Ovary (tissue), 7 donors: ENCODE measurements at regions not wholly inside any gene's neighbourhood (a gene's known extent, or its start where the extent isn't known, plus 50 kb on each side); places are given as distances from the start of the nearest gene placed in this dataset.

Experiments used
- DNase-seq, 5 donors: peaks; one replicate each; pipeline ENCODE4 v3.0.0-alpha.2; 2019 to 2020
- H3K27ac ChIP-seq, 2 donors: fragments of 200-600 bp; one replicate each; pipeline versions ENCODE4 v1.5.1 to v1.8.0; 2019 to 2022
- H3K27me3 ChIP-seq: fragments of 200-600 bp; one replicate; pipeline ENCODE4 v1.8.0; 2022
- H3K36me3 ChIP-seq: fragments of 200-600 bp; sonication (generic); one replicate; pipeline ENCODE4 v1.5.1; 2019
- H3K4me1 ChIP-seq: one replicate; pipeline ENCODE4 v1.8.1; 2013; ENCODE audit warnings: mild to moderate bottlenecking, moderate library complexity; ENCODE audit not compliant: insufficient read depth
- H3K4me3 ChIP-seq: fragments of 200-600 bp; sonication (generic); one replicate; pipeline ENCODE4 v1.5.1; 2017
- H3K9me3 ChIP-seq, 2 donors: fragments of 200-600 bp in 1 of 2; sonication (generic) in 1 of 2; one replicate each; pipeline versions ENCODE4 v1.5.1 to v1.8.1; 2013 to 2019; ENCODE audit warnings: mild to moderate bottlenecking in 1 of 2, moderate library complexity in 1 of 2
- CTCF ChIP-seq, 3 donors: fragments of 450-650 bp in 2 of 3; fragments of 200-600 bp in 1 of 3; IDR thresholded peaks; one replicate each; pipeline versions ENCODE4 v1.5.1 to v1.8.0; 2016 to 2022; ENCODE audit warnings: antibody characterized with exemption in 3 of 3, mild to moderate bottlenecking in 1 of 3
- EP300 ChIP-seq: sonication (generic); formaldehyde crosslinking; IDR thresholded peaks from one replicate; pipeline ENCODE4 v1.6.1; 2017; ENCODE audit warnings: antibody characterized with exemption
- POLR2A ChIP-seq: fragments of 450-650 bp; IDR thresholded peaks from one replicate; pipeline ENCODE4 v1.6.1; 2017; ENCODE audit warnings: antibody characterized with exemption, mild to moderate bottlenecking, moderate library complexity
- WGBS, 3 donors: extraction: QIAGEN DNeasy Blood & Tissue Kit in 1 of 3; methylation state at CpG; one replicate each; pipeline versions ENCODE4 v1.1.5 to v1.1.7; 2013 to 2017; 5-methylcytosine and 5-hydroxymethylcytosine counted together
- intact Hi-C, 4 donors: fragments of 100-400 bp; cut with DNase I; formaldehyde crosslinking; loops; one replicate each; pipeline versions ENCODE4 v1.11.0 to v1.15.1; 2022 to 2023
- donor health status: DM: no; HTN: no; CAD: no; lungs with moderate emphysema.
- donor health status: DM: no; HTN: no; CAD: no.
- donor health status: Bipolar disorder and iron deficiency.
- donor health status: DM: no; HTN: no; CAD: no.
- donor health status: DM: yes; HTN: yes; CAD: no.

- no peak overlapping the region for H3K27ac ChIP-seq
- no peaks in the 10 kb centered on the region for H3K36me3 ChIP-seq
- DNase-seq = no peak
- H3K4me3 ChIP-seq = no peak overlapping the region
- no peak for TF ChIP-seq POLR2A
- no peak for TF ChIP-seq CTCF (IDR thresholded peaks at IDR 0.05)
- TF ChIP-seq EP300 = no peak
- WGBS, 3 donors = 79 to 88% (median 87%) methylated on average over 2 of the region's 2 CpGs
- no peaks in the 10 kb centered on the region for H3K27me3 ChIP-seq
- intact Hi-C loops = no loop called here
- no peaks in the 10 kb centered on the region for H3K9me3 ChIP-seq
- H3K4me1 ChIP-seq = no peaks in the 10 kb centered on the region
Observed at GRCh38 chrX:131724292-131724691, 180.4 kb downstream of the OR13H1 start.

GRCh38 chrX:131725001-131725654, 181.3 kb downstream of the OR13H1 start:
- TF ChIP-seq POLR2A (no peak), EP300 (no peak), CTCF (IDR thresholded peaks at IDR 0.05) (no peak)
- WGBS, 3 donors = 75 to 79% (median 78%) methylated on average over 7 of the region's 7 CpGs
- H3K27me3 ChIP-seq = no peaks in the 10 kb centered on the region
- intact Hi-C loops = no loop called here
- no peaks in the 10 kb centered on the region for H3K4me1 ChIP-seq
- H3K36me3 ChIP-seq = no peaks in the 10 kb centered on the region
- H3K9me3 ChIP-seq = no peaks in the 10 kb centered on the region
- H3K27ac ChIP-seq = no peak overlapping the region
- no peak for DNase-seq
- H3K4me3 ChIP-seq = no peak overlapping the region

- H3K4me3 ChIP-seq = no peak overlapping the region
- H3K9me3 ChIP-seq = no peaks in the 10 kb centered on the region
- H3K27ac ChIP-seq = peak overlapping the region in 1 of 2 donors; percentile 47
- DNase-seq = no peak
- WGBS, 3 donors = 58 to 72% (median 65%) methylated on average over 9 of the region's 9 CpGs
- TF ChIP-seq CTCF (IDR thresholded peaks at IDR 0.05) (no peak), POLR2A (no peak), EP300 (no peak)
- no peaks in the 10 kb centered on the region for H3K4me1 ChIP-seq
- H3K27me3 ChIP-seq = no peaks in the 10 kb centered on the region
- H3K36me3 ChIP-seq = no peaks in the 10 kb centered on the region
- intact Hi-C loops = no loop called here
Observed at GRCh38 chrX:131727778-131728177, 183.9 kb downstream of the OR13H1 start.

GRCh38 chrX:131728295-131729145, 184.6 kb downstream of the OR13H1 start:
- H3K9me3 ChIP-seq = no peaks in the 10 kb centered on the region
- 45 to 55% (median 49%) methylated on average over 19 of the region's 19 CpGs for WGBS, 3 donors
- H3K27me3 ChIP-seq = no peaks in the 10 kb centered on the region
- peak overlapping the region; percentile 36 for H3K4me3 ChIP-seq
- peak overlapping the region; percentile 10 to 94 for H3K27ac ChIP-seq
- DNase-seq = peak; percentile 69 to 90 (median 81)
- intact Hi-C loops = no loop called here
- H3K4me1 ChIP-seq = no peaks in the 10 kb centered on the region
- TF ChIP-seq POLR2A = no peak
- TF ChIP-seq CTCF (IDR thresholded peaks at IDR 0.05) = peak; percentile 34 to 73 (median 54)
- peak; percentile 18 for TF ChIP-seq EP300
- no peaks in the 10 kb centered on the region for H3K36me3 ChIP-seq
